ENCODE measurements at regions not wholly inside any gene's neighbourhood (a gene's known extent, or its start where the extent isn't known, plus 50 kb on each side); places are given as distances from the start of the nearest gene placed in this dataset.

DNA sequence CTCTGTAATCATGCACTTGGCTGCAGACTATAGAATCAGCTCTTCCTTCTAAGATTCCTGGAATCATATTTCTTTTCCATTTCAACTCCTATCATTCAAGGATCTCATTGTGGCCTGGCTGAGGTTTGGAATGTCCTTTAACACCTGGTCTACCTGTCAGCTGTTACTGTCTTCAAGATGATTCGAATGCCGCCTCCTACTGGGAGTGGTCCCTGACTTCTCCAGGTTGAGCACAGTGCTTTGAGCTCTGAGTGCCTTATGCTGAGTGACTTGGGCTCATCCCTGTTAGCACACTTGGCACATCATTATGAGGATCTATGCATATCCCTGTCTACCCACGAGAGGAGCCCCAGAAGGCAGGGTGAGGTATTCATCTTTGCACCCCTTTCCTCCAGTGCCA, 87.6 kb downstream of the MARCHF4 start (continued):
- TF ChIP-seq, protein P1, sequence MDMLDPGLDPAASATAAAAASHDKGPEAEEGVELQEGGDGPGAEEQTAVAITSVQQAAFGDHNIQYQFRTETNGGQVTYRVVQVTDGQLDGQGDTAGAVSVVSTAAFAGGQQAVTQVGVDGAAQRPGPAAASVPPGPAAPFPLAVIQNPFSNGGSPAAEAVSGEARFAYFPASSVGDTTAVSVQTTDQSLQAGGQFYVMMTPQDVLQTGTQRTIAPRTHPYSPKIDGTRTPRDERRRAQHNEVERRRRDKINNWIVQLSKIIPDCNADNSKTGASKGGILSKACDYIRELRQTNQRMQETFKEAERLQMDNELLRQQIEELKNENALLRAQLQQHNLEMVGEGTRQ (CRISPR knock-in tag; IDR thresholded peaks at IDR 0.05): no peak
- TF ChIP-seq CBFB (CRISPR knock-in tag; IDR thresholded peaks at IDR 0.05; ENCODE audit: low read depth) (no peak), ZNF121 (CRISPR knock-in tag; IDR thresholded peaks at IDR 0.05) (no peak), ZNF232 (CRISPR knock-in tag; IDR thresholded peaks at IDR 0.05) (no peak), SOX15 (CRISPR knock-in tag; IDR thresholded peaks at IDR 0.05) (no peak), CREM (CRISPR knock-in tag; IDR thresholded peaks at IDR 0.05) (no peak), ZNF671 (CRISPR knock-in tag; IDR thresholded peaks at IDR 0.05) (no peak)
- TF ChIP-seq, protein P2, sequence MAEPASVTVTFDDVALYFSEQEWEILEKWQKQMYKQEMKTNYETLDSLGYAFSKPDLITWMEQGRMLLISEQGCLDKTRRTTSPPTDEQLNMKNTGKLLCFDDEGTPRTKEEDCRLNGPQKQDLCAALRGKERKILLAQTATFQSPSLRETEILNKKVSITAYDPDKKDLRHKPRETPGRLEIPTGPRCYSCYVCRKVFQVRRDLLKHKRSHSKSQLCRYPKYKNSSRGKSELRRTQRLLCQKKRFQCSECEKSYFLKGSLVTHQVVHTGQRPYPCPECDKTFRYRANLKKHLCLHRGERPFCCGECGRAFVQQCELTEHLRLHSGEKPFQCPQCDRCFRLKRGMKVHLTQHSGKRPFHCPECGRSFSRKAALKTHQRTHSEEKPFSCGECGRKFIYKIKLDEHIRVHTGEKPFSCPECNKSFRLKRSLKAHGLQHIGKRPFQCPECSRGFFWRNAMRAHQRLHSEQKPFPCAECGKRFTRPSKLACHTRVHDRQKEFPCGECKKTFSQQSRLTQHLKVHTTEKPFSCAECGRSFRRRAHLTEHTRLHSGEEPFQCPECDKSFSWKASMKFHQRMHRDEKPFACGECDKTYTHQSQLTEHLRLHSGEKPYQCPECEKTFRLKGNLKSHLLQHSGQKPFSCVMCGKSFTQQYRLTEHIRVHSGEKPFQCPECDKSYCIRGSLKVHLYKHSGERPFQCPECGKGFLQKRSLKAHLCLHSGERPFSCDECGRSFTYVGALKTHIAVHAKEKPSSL (CRISPR knock-in tag; conservative IDR thresholded peaks at IDR 0.05): no peak
- TF ChIP-seq, protein P3, sequence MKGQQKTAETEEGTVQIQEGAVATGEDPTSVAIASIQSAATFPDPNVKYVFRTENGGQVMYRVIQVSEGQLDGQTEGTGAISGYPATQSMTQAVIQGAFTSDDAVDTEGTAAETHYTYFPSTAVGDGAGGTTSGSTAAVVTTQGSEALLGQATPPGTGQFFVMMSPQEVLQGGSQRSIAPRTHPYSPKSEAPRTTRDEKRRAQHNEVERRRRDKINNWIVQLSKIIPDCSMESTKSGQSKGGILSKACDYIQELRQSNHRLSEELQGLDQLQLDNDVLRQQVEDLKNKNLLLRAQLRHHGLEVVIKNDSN (CRISPR knock-in tag; IDR thresholded peaks at IDR 0.05): no peak
- TF ChIP-seq, protein P4, sequence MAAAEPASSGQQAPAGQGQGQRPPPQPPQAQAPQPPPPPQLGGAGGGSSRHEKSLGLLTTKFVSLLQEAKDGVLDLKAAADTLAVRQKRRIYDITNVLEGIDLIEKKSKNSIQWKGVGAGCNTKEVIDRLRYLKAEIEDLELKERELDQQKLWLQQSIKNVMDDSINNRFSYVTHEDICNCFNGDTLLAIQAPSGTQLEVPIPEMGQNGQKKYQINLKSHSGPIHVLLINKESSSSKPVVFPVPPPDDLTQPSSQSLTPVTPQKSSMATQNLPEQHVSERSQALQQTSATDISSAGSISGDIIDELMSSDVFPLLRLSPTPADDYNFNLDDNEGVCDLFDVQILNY (CRISPR knock-in tag; IDR thresholded peaks at IDR 0.05): no peak
- TF ChIP-seq, protein P5, sequence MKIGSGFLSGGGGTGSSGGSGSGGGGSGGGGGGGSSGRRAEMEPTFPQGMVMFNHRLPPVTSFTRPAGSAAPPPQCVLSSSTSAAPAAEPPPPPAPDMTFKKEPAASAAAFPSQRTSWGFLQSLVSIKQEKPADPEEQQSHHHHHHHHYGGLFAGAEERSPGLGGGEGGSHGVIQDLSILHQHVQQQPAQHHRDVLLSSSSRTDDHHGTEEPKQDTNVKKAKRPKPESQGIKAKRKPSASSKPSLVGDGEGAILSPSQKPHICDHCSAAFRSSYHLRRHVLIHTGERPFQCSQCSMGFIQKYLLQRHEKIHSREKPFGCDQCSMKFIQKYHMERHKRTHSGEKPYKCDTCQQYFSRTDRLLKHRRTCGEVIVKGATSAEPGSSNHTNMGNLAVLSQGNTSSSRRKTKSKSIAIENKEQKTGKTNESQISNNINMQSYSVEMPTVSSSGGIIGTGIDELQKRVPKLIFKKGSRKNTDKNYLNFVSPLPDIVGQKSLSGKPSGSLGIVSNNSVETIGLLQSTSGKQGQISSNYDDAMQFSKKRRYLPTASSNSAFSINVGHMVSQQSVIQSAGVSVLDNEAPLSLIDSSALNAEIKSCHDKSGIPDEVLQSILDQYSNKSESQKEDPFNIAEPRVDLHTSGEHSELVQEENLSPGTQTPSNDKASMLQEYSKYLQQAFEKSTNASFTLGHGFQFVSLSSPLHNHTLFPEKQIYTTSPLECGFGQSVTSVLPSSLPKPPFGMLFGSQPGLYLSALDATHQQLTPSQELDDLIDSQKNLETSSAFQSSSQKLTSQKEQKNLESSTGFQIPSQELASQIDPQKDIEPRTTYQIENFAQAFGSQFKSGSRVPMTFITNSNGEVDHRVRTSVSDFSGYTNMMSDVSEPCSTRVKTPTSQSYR (CRISPR knock-in tag; IDR thresholded peaks at IDR 0.05): no peak
- TF ChIP-seq, protein P6, sequence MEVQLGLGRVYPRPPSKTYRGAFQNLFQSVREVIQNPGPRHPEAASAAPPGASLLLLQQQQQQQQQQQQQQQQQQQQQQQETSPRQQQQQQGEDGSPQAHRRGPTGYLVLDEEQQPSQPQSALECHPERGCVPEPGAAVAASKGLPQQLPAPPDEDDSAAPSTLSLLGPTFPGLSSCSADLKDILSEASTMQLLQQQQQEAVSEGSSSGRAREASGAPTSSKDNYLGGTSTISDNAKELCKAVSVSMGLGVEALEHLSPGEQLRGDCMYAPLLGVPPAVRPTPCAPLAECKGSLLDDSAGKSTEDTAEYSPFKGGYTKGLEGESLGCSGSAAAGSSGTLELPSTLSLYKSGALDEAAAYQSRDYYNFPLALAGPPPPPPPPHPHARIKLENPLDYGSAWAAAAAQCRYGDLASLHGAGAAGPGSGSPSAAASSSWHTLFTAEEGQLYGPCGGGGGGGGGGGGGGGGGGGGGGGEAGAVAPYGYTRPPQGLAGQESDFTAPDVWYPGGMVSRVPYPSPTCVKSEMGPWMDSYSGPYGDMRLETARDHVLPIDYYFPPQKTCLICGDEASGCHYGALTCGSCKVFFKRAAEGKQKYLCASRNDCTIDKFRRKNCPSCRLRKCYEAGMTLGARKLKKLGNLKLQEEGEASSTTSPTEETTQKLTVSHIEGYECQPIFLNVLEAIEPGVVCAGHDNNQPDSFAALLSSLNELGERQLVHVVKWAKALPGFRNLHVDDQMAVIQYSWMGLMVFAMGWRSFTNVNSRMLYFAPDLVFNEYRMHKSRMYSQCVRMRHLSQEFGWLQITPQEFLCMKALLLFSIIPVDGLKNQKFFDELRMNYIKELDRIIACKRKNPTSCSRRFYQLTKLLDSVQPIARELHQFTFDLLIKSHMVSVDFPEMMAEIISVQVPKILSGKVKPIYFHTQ (CRISPR knock-in tag; IDR thresholded peaks at IDR 0.05): no peak
- TF ChIP-seq, protein P7, sequence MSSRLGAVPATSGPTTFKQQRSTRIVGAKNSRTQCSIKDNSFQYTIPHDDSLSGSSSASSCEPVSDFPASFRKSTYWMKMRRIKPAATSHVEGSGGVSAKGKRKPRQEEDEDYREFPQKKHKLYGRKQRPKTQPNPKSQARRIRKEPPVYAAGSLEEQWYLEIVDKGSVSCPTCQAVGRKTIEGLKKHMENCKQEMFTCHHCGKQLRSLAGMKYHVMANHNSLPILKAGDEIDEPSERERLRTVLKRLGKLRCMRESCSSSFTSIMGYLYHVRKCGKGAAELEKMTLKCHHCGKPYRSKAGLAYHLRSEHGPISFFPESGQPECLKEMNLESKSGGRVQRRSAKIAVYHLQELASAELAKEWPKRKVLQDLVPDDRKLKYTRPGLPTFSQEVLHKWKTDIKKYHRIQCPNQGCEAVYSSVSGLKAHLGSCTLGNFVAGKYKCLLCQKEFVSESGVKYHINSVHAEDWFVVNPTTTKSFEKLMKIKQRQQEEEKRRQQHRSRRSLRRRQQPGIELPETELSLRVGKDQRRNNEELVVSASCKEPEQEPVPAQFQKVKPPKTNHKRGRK (CRISPR knock-in tag; IDR thresholded peaks at IDR 0.05; ENCODE audit: borderline replicate concordance): no peak
